Breast epithelium (tissue), 3 donors: ENCODE measurements at regions not wholly inside any gene's neighbourhood (a gene's known extent, or its start where the extent isn't known, plus 50 kb on each side); places are given as distances from the start of the nearest gene placed in this dataset.

Source experiments
- CTCF ChIP-seq, 3 donors: fragments of 450-650 bp; IDR thresholded peaks; one replicate each; pipeline ENCODE4 v1.5.1; 2016 to 2017; ENCODE audit warnings: antibody characterized with exemption in 3 of 3, mild to moderate bottlenecking in 3 of 3, moderate library complexity in 3 of 3
- POLR2A ChIP-seq: fragments of 450-650 bp; IDR thresholded peaks from one replicate; pipeline ENCODE4 v1.6.1; 2016; ENCODE audit warnings: antibody characterized with exemption, mild to moderate bottlenecking, moderate library complexity
- POLR2AphosphoS5 ChIP-seq, 3 donors: sonication (generic); formaldehyde crosslinking; IDR thresholded peaks; one replicate each; pipeline ENCODE4 v1.6.1; 2017; ENCODE audit warnings: antibody characterized with exemption in 3 of 3

GRCh38 chr5:124981901-124982300, 235.5 kb upstream of the ZNF608 start:
- no peak for TF ChIP-seq CTCF (IDR thresholded peaks at IDR 0.05)
- no peak for TF ChIP-seq POLR2AphosphoS5 (IDR thresholded peaks at IDR 0.05)
- no peak for TF ChIP-seq POLR2A
